ENCODE measurements at regions not wholly inside any gene's neighbourhood (a gene's known extent, or its start where the extent isn't known, plus 50 kb on each side); places are given as distances from the start of the nearest gene placed in this dataset.
A peak's percentile ranks its signal among the peaks of the same experiment; 100 is the strongest.

GRCh38 chr17:73949903-73950592 lies 253.4 kb upstream of the RPL38 start:
- no peak overlapping the region for H3K4me3 ChIP-seq (ENCODE audit: low read length)
- no peak overlapping the region for H3K56ac ChIP-seq (ENCODE audit: low read length)
- peaks cover 1% of the 10 kb centered on the region for H3K4me1 ChIP-seq (ENCODE audit: control insufficient read depth, low read depth, low read length)
- H3K79me2 ChIP-seq (ENCODE audit: control insufficient read depth, insufficient read depth, low read length) = no peaks in the 10 kb centered on the region
- no peak overlapping the region for H3K4ac ChIP-seq (ENCODE audit: low read depth, low read length)
- no peak overlapping the region for H2BK5ac ChIP-seq (ENCODE audit: low read length)
- no peak overlapping the region for H4K8ac ChIP-seq (ENCODE audit: low read depth, low read length)
- H2BK15ac ChIP-seq (replicated peaks; ENCODE audit: low read depth) = no peak overlapping the region
- H4K5ac ChIP-seq (ENCODE audit: low read length) = no peak overlapping the region
- WGBS (ENCODE audit: extremely low coverage, insufficient coverage, low lambda C conversion rate) = no CpG with 5 or more reads among the region's 13 CpGs
- H3K27ac ChIP-seq (ENCODE audit: low read depth, low read length) = no peak overlapping the region
- no peak overlapping the region for H3K9ac ChIP-seq (ENCODE audit: low read length)
- H3K79me1 ChIP-seq (ENCODE audit: low read length) = no peaks in the 10 kb centered on the region
- no peak overlapping the region for H3K18ac ChIP-seq (ENCODE audit: low read length)
- no peaks in the 10 kb centered on the region for H3K36me3 ChIP-seq (ENCODE audit: control insufficient read depth, insufficient read depth, low read length)
- DNase-seq = no peak
- H3K23ac ChIP-seq (ENCODE audit: low read length) = no peak overlapping the region
- H2BK120ac ChIP-seq (ENCODE audit: low read depth, low read length) = no peak overlapping the region
- no peak overlapping the region for H3K4me2 ChIP-seq (ENCODE audit: low read length)
- H2AK5ac ChIP-seq (ENCODE audit: low read length) = no peak overlapping the region
- H3K27me3 ChIP-seq (ENCODE audit: insufficient read depth, low read length, poor library complexity) = no peaks in the 10 kb centered on the region

DNA sequence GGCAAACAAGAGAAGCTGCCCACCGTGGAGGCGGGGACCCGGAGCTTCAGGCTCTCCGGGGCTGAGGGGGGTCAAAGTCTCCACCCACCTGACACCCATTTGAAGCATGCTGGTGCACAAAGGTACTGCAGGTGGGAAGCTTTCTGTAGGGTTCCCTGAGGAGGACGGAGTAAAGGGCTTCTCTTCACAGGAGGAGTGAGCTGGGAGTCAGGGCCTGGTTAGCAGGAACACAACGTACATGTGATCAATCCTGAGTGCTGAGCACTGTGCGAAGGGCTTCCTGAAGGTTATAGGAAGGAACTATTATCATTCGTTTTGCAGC lies 252.9 kb upstream of the RPL38 start:
- no peak overlapping the region for H3K4me2 ChIP-seq (ENCODE audit: low read length)
- H3K23ac ChIP-seq (ENCODE audit: low read length) = no peak overlapping the region
- no peak overlapping the region for H4K8ac ChIP-seq (ENCODE audit: low read depth, low read length)
- no peak overlapping the region for H4K5ac ChIP-seq (ENCODE audit: low read length)
- H3K9ac ChIP-seq (ENCODE audit: low read length) = no peak overlapping the region
- H3K79me1 ChIP-seq (ENCODE audit: low read length) = no peaks in the 10 kb centered on the region
- no peaks in the 10 kb centered on the region for H3K36me3 ChIP-seq (ENCODE audit: control insufficient read depth, insufficient read depth, low read length)
- no peak overlapping the region for H3K4me3 ChIP-seq (ENCODE audit: low read length)
- no peaks in the 10 kb centered on the region for H3K79me2 ChIP-seq (ENCODE audit: control insufficient read depth, insufficient read depth, low read length)
- no peak overlapping the region for H3K27ac ChIP-seq (ENCODE audit: low read depth, low read length)
- no peak overlapping the region for H2AK5ac ChIP-seq (ENCODE audit: low read length)
- DNase-seq = peak; percentile 28
- H3K27me3 ChIP-seq (ENCODE audit: insufficient read depth, low read length, poor library complexity) = no peaks in the 10 kb centered on the region
- H2BK5ac ChIP-seq (ENCODE audit: low read length) = no peak overlapping the region
- no peak overlapping the region for H3K4ac ChIP-seq (ENCODE audit: low read depth, low read length)
- peaks cover 1% of the 10 kb centered on the region for H3K4me1 ChIP-seq (ENCODE audit: control insufficient read depth, low read depth, low read length)
- no CpG with 5 or more reads among the region's 8 CpGs for WGBS (ENCODE audit: extremely low coverage, insufficient coverage, low lambda C conversion rate)
- no peak overlapping the region for H2BK120ac ChIP-seq (ENCODE audit: low read depth, low read length)
- H2BK15ac ChIP-seq (replicated peaks; ENCODE audit: low read depth) = no peak overlapping the region
- H3K56ac ChIP-seq (ENCODE audit: low read length) = no peak overlapping the region
- no peak overlapping the region for H3K18ac ChIP-seq (ENCODE audit: low read length)

- Histone ChIP-seq H2BK120ac (ENCODE audit: low read depth, low read length) (no peak overlapping the region), H3K27ac (ENCODE audit: low read depth, low read length) (no peak overlapping the region)
- DNase-seq = no peak
These were observed 251.4 kb upstream of the RPL38 start for GRCh38 chr17:73952082-73952479.

DNA sequence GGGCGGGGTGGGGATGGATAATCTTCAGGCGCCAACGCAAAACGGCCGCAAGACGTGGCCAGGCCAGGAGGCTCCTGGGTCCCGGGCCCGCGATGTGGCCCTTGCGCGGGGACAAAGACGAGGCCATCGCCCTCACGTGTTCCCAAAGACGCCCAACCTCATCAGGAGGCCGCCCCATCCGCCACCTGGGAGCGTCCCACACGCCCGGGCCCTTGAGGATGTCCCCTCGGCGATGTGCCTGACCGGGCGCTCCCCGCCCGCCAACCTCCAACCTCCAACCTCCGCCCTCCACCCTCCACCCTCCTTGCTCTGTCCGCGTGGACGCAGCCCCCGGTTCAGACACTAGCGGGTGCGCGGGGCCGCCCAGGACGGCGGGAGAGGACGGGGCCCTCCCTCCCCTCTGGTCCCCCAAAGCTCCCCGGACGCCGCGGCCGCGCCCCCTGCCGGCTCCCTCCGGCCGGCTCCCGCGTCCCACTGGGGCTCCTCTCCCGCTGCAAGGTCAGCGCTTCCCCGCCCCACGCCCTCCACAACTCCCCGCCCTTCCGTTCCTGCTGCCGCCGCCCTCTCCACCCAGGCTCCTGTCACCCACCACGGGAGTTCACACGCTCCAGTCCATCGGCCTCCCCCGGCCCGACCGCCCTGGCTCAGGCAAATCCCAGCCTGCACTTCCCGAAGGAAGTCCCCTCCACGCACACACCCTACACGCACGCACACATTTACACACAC lies 250.8 kb upstream of the RPL38 start:
- WGBS (ENCODE audit: extremely low coverage, insufficient coverage, low lambda C conversion rate) = no CpG with 5 or more reads among the region's 67 CpGs
- peak; percentile 50 for DNase-seq
- no peaks in the 10 kb centered on the region for H3K27me3 ChIP-seq (ENCODE audit: insufficient read depth, low read length, poor library complexity)

More at GRCh38 chr17:73952082-73952479, 251.4 kb upstream of the RPL38 start:
- H3K27me3 ChIP-seq (ENCODE audit: insufficient read depth, low read length, poor library complexity) = no peaks in the 10 kb centered on the region
- no peak overlapping the region for H3K4ac ChIP-seq (ENCODE audit: low read depth, low read length)
- peak overlapping the region; percentile 22 for H3K4me3 ChIP-seq (ENCODE audit: low read length)
- H3K79me1 ChIP-seq (ENCODE audit: low read length) = no peaks in the 10 kb centered on the region
- no peaks in the 10 kb centered on the region for H3K36me3 ChIP-seq (ENCODE audit: control insufficient read depth, insufficient read depth, low read length)
- H3K79me2 ChIP-seq (ENCODE audit: control insufficient read depth, insufficient read depth, low read length) = no peaks in the 10 kb centered on the region
- H3K56ac ChIP-seq (ENCODE audit: low read length) = peak overlapping the region; percentile 90
- peaks cover 1% of the 10 kb centered on the region for H3K4me1 ChIP-seq (ENCODE audit: control insufficient read depth, low read depth, low read length)
- peak overlapping the region; percentile 61 for H3K9ac ChIP-seq (ENCODE audit: low read length)
- peak overlapping the region; percentile 2 for H3K18ac ChIP-seq (ENCODE audit: low read length)
- no peak overlapping the region for H2BK5ac ChIP-seq (ENCODE audit: low read length)
- WGBS (ENCODE audit: extremely low coverage, insufficient coverage, low lambda C conversion rate) = no CpG with 5 or more reads among the region's 20 CpGs
- H3K4me2 ChIP-seq (ENCODE audit: low read length) = peak overlapping the region; percentile 79
- no peak overlapping the region for H4K5ac ChIP-seq (ENCODE audit: low read length)
- H3K23ac ChIP-seq (ENCODE audit: low read length) = no peak overlapping the region
- H2BK15ac ChIP-seq (replicated peaks; ENCODE audit: low read depth) = no peak overlapping the region
- no peak overlapping the region for H4K8ac ChIP-seq (ENCODE audit: low read depth, low read length)
- H2AK5ac ChIP-seq (ENCODE audit: low read length) = no peak overlapping the region

DNA sequence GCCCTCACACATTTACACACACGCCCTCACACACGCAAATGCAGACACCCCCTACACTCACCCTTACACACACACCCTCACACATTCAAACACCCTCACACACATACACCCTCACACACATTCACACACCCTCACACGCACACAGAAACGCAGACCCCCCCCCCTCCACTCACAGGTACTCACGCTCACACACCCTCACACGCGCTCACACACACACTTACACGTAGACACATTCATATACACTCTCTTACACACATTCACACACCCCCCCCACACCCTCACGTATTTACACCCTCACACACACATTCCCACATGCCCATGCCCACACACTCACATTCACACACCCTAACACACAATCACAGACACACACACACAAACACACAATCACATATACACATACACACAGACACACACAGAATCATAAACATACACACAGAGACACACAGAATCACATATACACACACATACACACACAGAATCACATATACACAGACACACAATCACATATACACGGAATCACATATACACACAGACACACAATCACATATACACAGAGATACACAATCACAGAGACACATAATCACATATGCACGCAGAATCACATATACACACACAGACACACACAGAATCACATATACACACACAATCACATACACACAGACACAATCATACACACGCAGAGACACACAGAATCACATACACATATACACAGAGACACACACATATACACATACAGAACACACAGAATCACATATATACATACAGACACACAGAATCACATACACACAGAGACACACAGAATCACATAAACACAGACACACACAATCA lies 250.1 kb upstream of the RPL38 start:
- no peaks in the 10 kb centered on the region for H3K27me3 ChIP-seq (ENCODE audit: insufficient read depth, low read length, poor library complexity)
- DNase-seq = no peak
- no peaks in the 10 kb centered on the region for H3K79me2 ChIP-seq (ENCODE audit: control insufficient read depth, insufficient read depth, low read length)
- no peak overlapping the region for H3K27ac ChIP-seq (ENCODE audit: low read depth, low read length)
- peak overlapping the region; percentile 87 for H3K56ac ChIP-seq (ENCODE audit: low read length)
- no peak overlapping the region for H3K4me3 ChIP-seq (ENCODE audit: low read length)
- H3K36me3 ChIP-seq (ENCODE audit: control insufficient read depth, insufficient read depth, low read length) = no peaks in the 10 kb centered on the region
- H2BK120ac ChIP-seq (ENCODE audit: low read depth, low read length) = no peak overlapping the region
- no peak overlapping the region for H3K4ac ChIP-seq (ENCODE audit: low read depth, low read length)
- H3K4me2 ChIP-seq (ENCODE audit: low read length) = peak overlapping the region; percentile 58
- no peak overlapping the region for H2BK5ac ChIP-seq (ENCODE audit: low read length)
- H3K79me1 ChIP-seq (ENCODE audit: low read length) = no peaks in the 10 kb centered on the region
- H4K8ac ChIP-seq (ENCODE audit: low read depth, low read length) = no peak overlapping the region
- H2AK5ac ChIP-seq (ENCODE audit: low read length) = peak overlapping the region; percentile 35
- no peak overlapping the region for H2BK15ac ChIP-seq (replicated peaks; ENCODE audit: low read depth)
- peak overlapping the region; percentile 56 for H3K9ac ChIP-seq (ENCODE audit: low read length)
- H3K18ac ChIP-seq (ENCODE audit: low read length) = no peak overlapping the region
- H4K5ac ChIP-seq (ENCODE audit: low read length) = no peak overlapping the region
- WGBS (ENCODE audit: extremely low coverage, insufficient coverage, low lambda C conversion rate) = 100% methylated on average over 3 of the region's 12 CpGs
- peaks cover 1% of the 10 kb centered on the region for H3K4me1 ChIP-seq (ENCODE audit: control insufficient read depth, low read depth, low read length)
- peak overlapping the region; percentile 82 for H3K23ac ChIP-seq (ENCODE audit: low read length)

More for the DNA sequence above, 250.8 kb upstream of the RPL38 start:
- H3K4ac ChIP-seq (ENCODE audit: low read depth, low read length) = no peak overlapping the region
- H3K18ac ChIP-seq (ENCODE audit: low read length) = peak overlapping the region; percentile 2
- H3K4me2 ChIP-seq (ENCODE audit: low read length) = peak overlapping the region; percentile 79
- peak overlapping the region; percentile 35 for H2AK5ac ChIP-seq (ENCODE audit: low read length)
- peak overlapping the region; percentile 90 for H3K56ac ChIP-seq (ENCODE audit: low read length)
- peak overlapping the region; percentile 22 for H3K4me3 ChIP-seq (ENCODE audit: low read length)
- H2BK15ac ChIP-seq (replicated peaks; ENCODE audit: low read depth) = no peak overlapping the region
- H3K9ac ChIP-seq (ENCODE audit: low read length) = peak overlapping the region; percentile 61
- H4K5ac ChIP-seq (ENCODE audit: low read length) = no peak overlapping the region
- peak overlapping the region; percentile 82 for H3K23ac ChIP-seq (ENCODE audit: low read length)
- H2BK120ac ChIP-seq (ENCODE audit: low read depth, low read length) = no peak overlapping the region
- no peaks in the 10 kb centered on the region for H3K79me2 ChIP-seq (ENCODE audit: control insufficient read depth, insufficient read depth, low read length)
- H4K8ac ChIP-seq (ENCODE audit: low read depth, low read length) = no peak overlapping the region
- no peak overlapping the region for H3K27ac ChIP-seq (ENCODE audit: low read depth, low read length)
- H3K36me3 ChIP-seq (ENCODE audit: control insufficient read depth, insufficient read depth, low read length) = no peaks in the 10 kb centered on the region
- no peak overlapping the region for H2BK5ac ChIP-seq (ENCODE audit: low read length)
- H3K79me1 ChIP-seq (ENCODE audit: low read length) = no peaks in the 10 kb centered on the region
- peaks cover 1% of the 10 kb centered on the region for H3K4me1 ChIP-seq (ENCODE audit: control insufficient read depth, low read depth, low read length)

All from mesendoderm (in vitro differentiated cells).